NCI-H2227 (cell line): ENCODE measurements at regions not wholly inside any gene's neighbourhood (a gene's known extent, or its start where the extent isn't known, plus 50 kb on each side); places are given as distances from the start of the nearest gene placed in this dataset.

Experiments used
- DNase-seq: peaks from one replicate; lab custom pipeline; 2025; ENCODE audit not compliant: unreplicated experiment; lab: John Stamatoyannopoulos, UW

- no peak for DNase-seq
Observed at GRCh38 chr2:199136242-199136641, 321.5 kb downstream of the SATB2 start.

- DNase-seq, result no peak
Observed at GRCh38 chr2:199131876-199132275, 325.9 kb downstream of the SATB2 start.

GRCh38 chr2:199131136-199131655, 326.5 kb downstream of the SATB2 start:
- no peak for DNase-seq

- DNase-seq, result no peak
Observed at GRCh38 chr2:199130501-199130900, 327.2 kb downstream of the SATB2 start.

GRCh38 chr2:199128476-199129229, 329.1 kb downstream of the SATB2 start:
- DNase-seq, result no peak

- DNase-seq, result no peak
Observed at GRCh38 chr2:199119796-199120195, 337.9 kb downstream of the SATB2 start.

GRCh38 chr2:199118673-199119112, 339.0 kb downstream of the SATB2 start:
- DNase-seq, result no peak

GRCh38 chr2:199115169-199115568, 342.6 kb downstream of the SATB2 start:
- no peak for DNase-seq

GRCh38 chr2:199113111-199113510, 344.6 kb downstream of the SATB2 start:
- DNase-seq, result no peak

- no peak for DNase-seq
Observed at GRCh38 chr2:199111458-199111857, 346.3 kb downstream of the SATB2 start.

- DNase-seq, result no peak
Observed at GRCh38 chr2:199108056-199108455, 349.7 kb downstream of the SATB2 start.

GRCh38 chr2:199105826-199106225, 351.9 kb downstream of the SATB2 start:
- DNase-seq, result no peak

- no peak for DNase-seq
Observed at GRCh38 chr2:199101487-199101886, 356.3 kb downstream of the SATB2 start.

- DNase-seq, result peak; percentile 61
Observed at GRCh38 chr2:199100326-199101110, 357.2 kb downstream of the SATB2 start.

GRCh38 chr2:199092419-199092818, 365.3 kb downstream of the SATB2 start:
- DNase-seq, result no peak

GRCh38 chr2:199085261-199085660, 372.5 kb downstream of the SATB2 start:
- DNase-seq, result no peak

- DNase-seq, result no peak
Observed at GRCh38 chr2:199070322-199070949, 387.3 kb downstream of the SATB2 start.

- no peak for DNase-seq
Observed at GRCh38 chr2:199064201-199064600, 393.5 kb downstream of the SATB2 start.

- DNase-seq, result no peak
Observed at GRCh38 chr2:199057936-199058335, 399.8 kb downstream of the SATB2 start.

GRCh38 chr2:199055336-199055735, 402.4 kb downstream of the SATB2 start:
- DNase-seq, result no peak

GRCh38 chr2:199042660-199043379, 414.9 kb downstream of the SATB2 start:
- DNase-seq, result no peak
